ENCODE measurements at regions not wholly inside any gene's neighbourhood (a gene's known extent, or its start where the extent isn't known, plus 50 kb on each side); places are given as distances from the start of the nearest gene placed in this dataset.

DNA sequence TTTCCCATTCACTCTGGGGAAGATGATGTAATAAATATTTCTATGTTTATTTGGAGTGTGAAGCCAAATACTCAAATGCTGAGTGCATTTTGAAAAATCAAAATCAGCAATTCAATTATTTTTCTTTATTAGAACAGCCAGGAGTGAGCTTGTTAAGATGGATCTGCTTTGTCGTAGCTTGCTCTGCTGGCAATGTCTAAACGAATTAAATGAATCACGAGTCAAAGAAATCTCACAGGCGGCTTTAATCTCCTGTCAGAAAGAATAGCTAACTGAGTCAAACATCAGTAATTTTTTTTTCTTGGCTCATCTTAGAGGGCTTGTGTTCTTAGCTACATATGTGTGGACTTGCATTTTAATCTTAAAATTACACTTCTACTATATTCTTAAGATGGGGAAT is 100.2 kb upstream of the HMGN3 start:
- TF ChIP-seq POLR2A (IDR thresholded peaks at IDR 0.05; ENCODE audit: borderline replicate concordance, extremely low read depth, insufficient read depth, insufficient read length), result no peak
- TF ChIP-seq CBX3 (IDR thresholded peaks at IDR 0.05; ENCODE audit: low read depth), result no peak
- no peak for TF ChIP-seq SIN3A (IDR thresholded peaks at IDR 0.05; ENCODE audit: low read depth)
- TF ChIP-seq, protein P1, sequence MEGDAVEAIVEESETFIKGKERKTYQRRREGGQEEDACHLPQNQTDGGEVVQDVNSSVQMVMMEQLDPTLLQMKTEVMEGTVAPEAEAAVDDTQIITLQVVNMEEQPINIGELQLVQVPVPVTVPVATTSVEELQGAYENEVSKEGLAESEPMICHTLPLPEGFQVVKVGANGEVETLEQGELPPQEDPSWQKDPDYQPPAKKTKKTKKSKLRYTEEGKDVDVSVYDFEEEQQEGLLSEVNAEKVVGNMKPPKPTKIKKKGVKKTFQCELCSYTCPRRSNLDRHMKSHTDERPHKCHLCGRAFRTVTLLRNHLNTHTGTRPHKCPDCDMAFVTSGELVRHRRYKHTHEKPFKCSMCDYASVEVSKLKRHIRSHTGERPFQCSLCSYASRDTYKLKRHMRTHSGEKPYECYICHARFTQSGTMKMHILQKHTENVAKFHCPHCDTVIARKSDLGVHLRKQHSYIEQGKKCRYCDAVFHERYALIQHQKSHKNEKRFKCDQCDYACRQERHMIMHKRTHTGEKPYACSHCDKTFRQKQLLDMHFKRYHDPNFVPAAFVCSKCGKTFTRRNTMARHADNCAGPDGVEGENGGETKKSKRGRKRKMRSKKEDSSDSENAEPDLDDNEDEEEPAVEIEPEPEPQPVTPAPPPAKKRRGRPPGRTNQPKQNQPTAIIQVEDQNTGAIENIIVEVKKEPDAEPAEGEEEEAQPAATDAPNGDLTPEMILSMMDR (IDR thresholded peaks at IDR 0.05 in 2 of 3, conservative IDR thresholded peaks at IDR 0.05 in 1 of 3; ENCODE audit: borderline replicate concordance in 1 of 3, insufficient read depth in 1 of 3, low read depth in 2 of 3, low read length in 2 of 3), result no peak
- no peak for TF ChIP-seq SP1 (IDR thresholded peaks at IDR 0.05; ENCODE audit: low read depth)
- TF ChIP-seq, protein P2, sequence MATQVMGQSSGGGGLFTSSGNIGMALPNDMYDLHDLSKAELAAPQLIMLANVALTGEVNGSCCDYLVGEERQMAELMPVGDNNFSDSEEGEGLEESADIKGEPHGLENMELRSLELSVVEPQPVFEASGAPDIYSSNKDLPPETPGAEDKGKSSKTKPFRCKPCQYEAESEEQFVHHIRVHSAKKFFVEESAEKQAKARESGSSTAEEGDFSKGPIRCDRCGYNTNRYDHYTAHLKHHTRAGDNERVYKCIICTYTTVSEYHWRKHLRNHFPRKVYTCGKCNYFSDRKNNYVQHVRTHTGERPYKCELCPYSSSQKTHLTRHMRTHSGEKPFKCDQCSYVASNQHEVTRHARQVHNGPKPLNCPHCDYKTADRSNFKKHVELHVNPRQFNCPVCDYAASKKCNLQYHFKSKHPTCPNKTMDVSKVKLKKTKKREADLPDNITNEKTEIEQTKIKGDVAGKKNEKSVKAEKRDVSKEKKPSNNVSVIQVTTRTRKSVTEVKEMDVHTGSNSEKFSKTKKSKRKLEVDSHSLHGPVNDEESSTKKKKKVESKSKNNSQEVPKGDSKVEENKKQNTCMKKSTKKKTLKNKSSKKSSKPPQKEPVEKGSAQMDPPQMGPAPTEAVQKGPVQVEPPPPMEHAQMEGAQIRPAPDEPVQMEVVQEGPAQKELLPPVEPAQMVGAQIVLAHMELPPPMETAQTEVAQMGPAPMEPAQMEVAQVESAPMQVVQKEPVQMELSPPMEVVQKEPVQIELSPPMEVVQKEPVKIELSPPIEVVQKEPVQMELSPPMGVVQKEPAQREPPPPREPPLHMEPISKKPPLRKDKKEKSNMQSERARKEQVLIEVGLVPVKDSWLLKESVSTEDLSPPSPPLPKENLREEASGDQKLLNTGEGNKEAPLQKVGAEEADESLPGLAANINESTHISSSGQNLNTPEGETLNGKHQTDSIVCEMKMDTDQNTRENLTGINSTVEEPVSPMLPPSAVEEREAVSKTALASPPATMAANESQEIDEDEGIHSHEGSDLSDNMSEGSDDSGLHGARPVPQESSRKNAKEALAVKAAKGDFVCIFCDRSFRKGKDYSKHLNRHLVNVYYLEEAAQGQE (IDR thresholded peaks at IDR 0.05; ENCODE audit: low read depth), result no peak
- TF ChIP-seq CEBPB (IDR thresholded peaks at IDR 0.05; ENCODE audit: low read depth), result no peak
- TF ChIP-seq, protein P3, sequence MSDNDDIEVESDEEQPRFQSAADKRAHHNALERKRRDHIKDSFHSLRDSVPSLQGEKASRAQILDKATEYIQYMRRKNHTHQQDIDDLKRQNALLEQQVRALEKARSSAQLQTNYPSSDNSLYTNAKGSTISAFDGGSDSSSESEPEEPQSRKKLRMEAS (IDR thresholded peaks at IDR 0.05), result no peak
- no peak for TF ChIP-seq EZH2 (IDR thresholded peaks at IDR 0.05)
- no peak for TF ChIP-seq RAD21 (IDR thresholded peaks at IDR 0.05; ENCODE audit: low read depth)
- no peak for TF ChIP-seq YY1 (IDR thresholded peaks at IDR 0.05; ENCODE audit: extremely low read depth, insufficient replicate concordance, low read depth, low read length)
